ENCODE measurements at regions not wholly inside any gene's neighbourhood (a gene's known extent, or its start where the extent isn't known, plus 50 kb on each side); places are given as distances from the start of the nearest gene placed in this dataset.

- intact Hi-C loops (cut with DNase I, micrococcal nuclease): no loop called here
- no peak for ATAC-seq
- no peak for DNase-seq
These were observed 115.7 kb downstream of the ANKRD50 start for GRCh38 chr4:124596816-124597215.

- intact Hi-C loops (cut with DNase I, micrococcal nuclease): no loop called here
- ATAC-seq (no peak), DNase-seq (no peak)
These were observed 102.3 kb downstream of the ANKRD50 start for GRCh38 chr4:124610211-124610610.

All from left colon (tissue), 2 donors.